Posterior cingulate gyrus (tissue), 11 donors: ENCODE measurements at regions not wholly inside any gene's neighbourhood (a gene's known extent, or its start where the extent isn't known, plus 50 kb on each side); places are given as distances from the start of the nearest gene placed in this dataset.

Experiments
- DNase-seq, 10 donors: peaks; one replicate each; pipeline versions ENCODE4 v3.0.0 to v3.0.0-alpha.2; 2020 to 2021; ENCODE audit warnings: mixed read lengths in 3 of 10
- intact Hi-C: fragments of 100-400 bp; cut with DNase I; formaldehyde crosslinking; loops from one replicate; pipeline ENCODE4 v1.15.1; 2023

- no peak for DNase-seq
- intact Hi-C loops: no loop called here
Observed at GRCh38 chr10:128873411-128874054, 593.5 kb upstream of the MGMT start.

- intact Hi-C loops: no loop called here
- no peak for DNase-seq
Observed at GRCh38 chr10:128874331-128874730, 592.7 kb upstream of the MGMT start.

- intact Hi-C loops: no loop called here
- no peak for DNase-seq
Observed at GRCh38 chr10:128875030-128875744, 591.9 kb upstream of the MGMT start.

- DNase-seq: no peak
Observed at GRCh38 chr10:128875956-128876736, 590.9 kb upstream of the MGMT start.

GRCh38 chr10:128877141-128877540 lies 589.9 kb upstream of the MGMT start:
- DNase-seq: no peak
- intact Hi-C loops: no loop called here

More at GRCh38 chr10:128875956-128876736, 590.9 kb upstream of the MGMT start:
- intact Hi-C loops: no loop called here

GRCh38 chr10:128877936-128878335 lies 589.1 kb upstream of the MGMT start:
- DNase-seq: no peak
- intact Hi-C loops: no loop called here

- intact Hi-C loops: no loop called here
- no peak for DNase-seq
Observed at GRCh38 chr10:128879030-128879429, 588.0 kb upstream of the MGMT start.

GRCh38 chr10:128879441-128880140 lies 587.5 kb upstream of the MGMT start:
- intact Hi-C loops: no loop called here
- no peak for DNase-seq

GRCh38 chr10:128880159-128880725 lies 586.8 kb upstream of the MGMT start:
- intact Hi-C loops: no loop called here
- no peak for DNase-seq

GRCh38 chr10:128881086-128881485 lies 586.0 kb upstream of the MGMT start:
- no peak for DNase-seq
- intact Hi-C loops: no loop called here

- intact Hi-C loops: no loop called here
- no peak for DNase-seq
Observed at GRCh38 chr10:128883231-128884032, 583.6 kb upstream of the MGMT start.

GRCh38 chr10:128884033-128884425 lies 583.0 kb upstream of the MGMT start:
- intact Hi-C loops: no loop called here
- no peak for DNase-seq

- DNase-seq: no peak
- intact Hi-C loops: no loop called here
Observed at GRCh38 chr10:128884496-128885072, 582.5 kb upstream of the MGMT start.

- DNase-seq: no peak
- intact Hi-C loops: no loop called here
Observed at GRCh38 chr10:128885573-128886555, 581.2 kb upstream of the MGMT start.

GRCh38 chr10:128887856-128888255 lies 579.2 kb upstream of the MGMT start:
- no peak for DNase-seq
- intact Hi-C loops: no loop called here

- DNase-seq: no peak
- intact Hi-C loops: no loop called here
Observed at GRCh38 chr10:128892005-128892404, 575.0 kb upstream of the MGMT start.

GRCh38 chr10:128894641-128895040 lies 572.4 kb upstream of the MGMT start:
- DNase-seq: no peak
- intact Hi-C loops: no loop called here

- DNase-seq: no peak
- intact Hi-C loops: no loop called here
Observed at GRCh38 chr10:128895473-128895872, 571.6 kb upstream of the MGMT start.
